GM11168 (cell line): ENCODE measurements at regions not wholly inside any gene's neighbourhood (a gene's known extent, or its start where the extent isn't known, plus 50 kb on each side); places are given as distances from the start of the nearest gene placed in this dataset.

ENCODE experiments used
- in situ Hi-C: fragments of 300-500 bp; cut with MboI; formaldehyde crosslinking; loops from one replicate; pipeline ENCODE4 v1.12.0; 2022; ENCODE audit warnings: low sequenced_read_pairs; ENCODE audit not compliant: unreplicated experiment

DNA sequence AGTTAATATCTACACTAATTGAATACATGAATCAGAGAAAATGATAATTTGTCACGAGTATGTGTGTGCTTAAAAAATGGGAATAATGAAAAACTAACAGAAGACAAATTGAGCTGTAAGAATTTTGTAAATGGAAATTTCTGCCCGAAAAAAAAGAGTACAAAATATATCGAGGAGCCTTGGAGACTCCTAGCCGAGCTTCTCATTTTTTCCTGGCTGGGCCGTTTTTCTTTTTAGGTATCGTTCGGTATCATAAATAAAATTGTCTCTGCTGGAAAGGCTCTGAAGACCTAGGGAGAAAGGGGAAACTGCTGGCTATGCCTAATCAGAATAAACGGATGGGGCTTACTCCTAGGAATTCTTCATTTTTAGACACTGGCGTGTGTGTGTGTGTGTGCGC is 227.2 kb upstream of the RAG2 start:
- in situ Hi-C loops = no loop called here

DNA sequence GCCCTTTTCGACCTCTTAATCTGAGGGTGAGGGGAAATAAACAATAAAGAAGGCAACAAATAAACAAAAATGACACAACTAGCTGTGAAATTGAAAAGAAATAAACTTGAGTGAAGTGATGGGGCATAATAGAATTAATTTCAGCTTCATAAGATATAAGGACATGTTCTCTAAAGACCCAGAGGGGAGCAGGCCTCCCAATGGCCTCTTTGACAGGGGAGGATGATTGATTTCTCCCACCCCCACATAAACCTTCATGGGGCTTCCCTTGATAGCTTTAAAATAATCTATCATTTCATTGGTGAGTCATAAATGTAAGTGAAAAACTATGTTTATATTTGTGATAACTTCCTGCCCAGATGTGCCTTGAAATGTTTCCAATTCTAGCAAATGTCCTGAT is 226.3 kb upstream of the RAG2 start:
- in situ Hi-C loops = no loop called here

DNA sequence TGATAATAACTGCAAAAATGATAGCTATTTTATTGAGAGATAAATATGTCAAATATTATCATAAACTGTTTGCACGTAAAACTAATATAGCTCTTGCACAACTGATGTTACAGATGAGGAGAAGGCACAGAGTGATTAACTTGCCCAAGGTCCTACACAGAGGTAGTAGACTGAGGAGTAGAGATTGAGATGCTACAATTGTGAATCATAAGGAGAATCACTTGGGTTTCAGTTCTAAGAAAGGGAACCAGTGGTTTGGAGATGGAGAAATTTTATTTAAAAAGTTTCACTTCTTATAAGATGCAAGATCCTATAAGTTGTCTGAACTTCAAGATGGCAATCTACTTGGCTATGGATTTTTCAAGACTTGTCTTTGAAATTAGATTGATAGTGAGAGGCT is 224.8 kb upstream of the RAG2 start:
- in situ Hi-C loops = no loop called here

- in situ Hi-C loops = no loop called here
Measured at GRCh38 chr11:36818410-36818809, 220.4 kb upstream of the RAG2 start.

- in situ Hi-C loops = no loop called here
Measured at GRCh38 chr11:36817336-36817965, 219.4 kb upstream of the RAG2 start.

DNA sequence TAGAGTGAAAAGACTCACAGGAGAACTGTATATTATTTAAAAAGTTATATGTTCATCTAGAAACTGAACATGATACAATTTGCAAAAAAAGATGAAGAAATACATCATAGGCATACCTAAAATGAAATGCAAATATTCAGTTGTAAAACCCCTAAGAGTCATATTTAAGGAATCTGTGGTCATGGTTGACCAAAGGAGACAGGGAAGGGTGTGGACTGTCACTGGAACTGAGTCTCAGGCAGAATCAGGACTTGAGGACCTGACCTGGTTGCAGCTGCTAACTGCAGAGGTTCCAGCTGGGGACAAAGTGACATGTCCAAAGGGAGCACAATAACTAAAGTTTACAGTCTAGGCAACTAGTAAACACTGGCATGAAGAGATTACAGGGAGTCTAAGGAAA is 211.3 kb upstream of the RAG2 start:
- in situ Hi-C loops = no loop called here

DNA sequence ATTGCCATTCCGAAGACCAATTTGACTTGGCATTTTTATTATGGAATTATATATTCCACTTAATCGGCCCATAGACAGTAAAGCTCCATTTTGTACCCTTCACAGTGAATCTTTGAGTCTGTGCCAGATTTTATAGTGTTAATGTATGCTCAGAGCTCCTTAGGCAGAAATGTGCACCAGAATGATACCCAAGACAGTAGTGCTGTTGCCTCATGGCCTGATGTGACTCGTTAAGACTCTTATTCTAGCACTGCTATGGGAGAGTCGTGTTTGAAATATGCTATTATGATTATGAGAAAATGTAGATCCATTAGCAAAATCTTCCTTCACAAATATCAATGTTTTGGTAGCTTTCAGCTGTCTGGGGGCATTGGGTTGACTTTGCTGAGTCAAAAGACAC is 209.8 kb upstream of the RAG2 start:
- in situ Hi-C loops = no loop called here

- in situ Hi-C loops = no loop called here
Measured at GRCh38 chr11:36803084-36803483, 205.0 kb upstream of the RAG2 start.

DNA sequence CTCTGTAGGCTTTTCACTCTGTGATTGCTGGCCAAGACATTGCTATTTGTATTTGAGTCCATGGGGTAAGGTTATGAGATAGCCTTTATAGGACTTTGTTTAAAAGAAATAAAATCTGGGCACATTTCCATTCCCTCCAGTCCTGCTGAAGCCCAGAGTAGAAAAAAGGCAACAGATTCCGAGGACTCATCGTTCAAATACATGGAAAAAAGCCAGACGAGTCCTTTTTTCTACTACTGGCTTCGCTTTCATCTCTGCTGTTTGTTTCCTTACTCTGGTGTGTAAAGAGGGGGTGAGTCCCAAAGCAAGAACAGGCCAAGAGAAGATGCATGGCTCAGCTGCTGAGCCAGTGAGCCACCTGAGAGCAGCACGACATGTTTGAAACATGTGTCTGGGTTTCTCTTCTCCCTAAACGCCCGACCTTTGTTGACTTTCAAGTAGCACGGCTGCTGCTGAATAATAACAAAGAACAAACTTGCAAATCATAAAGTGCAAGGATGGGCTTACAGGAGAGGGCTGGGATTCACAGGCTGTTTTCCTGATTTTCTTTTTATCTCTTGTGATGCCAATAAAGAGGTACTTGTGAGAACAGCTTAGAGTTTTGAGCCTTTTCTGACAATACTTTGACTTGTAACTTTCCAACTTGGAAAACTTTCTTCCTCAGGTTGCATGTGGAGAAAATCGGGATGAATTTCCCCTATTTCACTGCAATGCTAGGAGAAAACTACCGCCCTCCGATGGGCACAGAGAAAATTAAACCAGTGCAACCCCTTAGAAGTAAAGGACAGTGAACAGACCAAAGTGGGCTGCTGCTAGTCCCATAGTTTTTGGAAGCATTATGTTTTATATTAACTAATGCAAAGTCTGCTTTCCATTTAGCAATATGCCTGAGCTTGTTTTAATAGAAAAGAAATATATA is 195.2 kb upstream of the RAG2 start:
- in situ Hi-C loops = no loop called here

DNA sequence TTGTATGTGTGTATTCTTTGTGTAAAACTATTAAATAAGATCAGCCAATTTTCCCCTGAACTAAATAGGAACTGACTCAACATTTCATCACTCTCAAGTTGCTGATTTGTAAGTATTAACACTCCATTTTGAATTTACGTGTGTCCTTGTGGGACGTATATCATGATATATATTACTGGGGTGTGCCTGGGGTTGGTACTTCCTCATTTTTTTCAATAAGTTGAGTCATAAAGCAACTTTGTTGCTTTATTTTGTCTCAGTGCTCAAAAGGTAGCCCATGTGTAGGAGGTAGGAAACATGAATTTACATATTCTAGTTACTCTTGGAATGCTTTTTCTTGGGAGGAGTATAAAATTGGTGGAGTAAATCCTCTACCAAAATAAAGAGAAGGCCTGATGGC is 193.9 kb upstream of the RAG2 start:
- in situ Hi-C loops = no loop called here

DNA sequence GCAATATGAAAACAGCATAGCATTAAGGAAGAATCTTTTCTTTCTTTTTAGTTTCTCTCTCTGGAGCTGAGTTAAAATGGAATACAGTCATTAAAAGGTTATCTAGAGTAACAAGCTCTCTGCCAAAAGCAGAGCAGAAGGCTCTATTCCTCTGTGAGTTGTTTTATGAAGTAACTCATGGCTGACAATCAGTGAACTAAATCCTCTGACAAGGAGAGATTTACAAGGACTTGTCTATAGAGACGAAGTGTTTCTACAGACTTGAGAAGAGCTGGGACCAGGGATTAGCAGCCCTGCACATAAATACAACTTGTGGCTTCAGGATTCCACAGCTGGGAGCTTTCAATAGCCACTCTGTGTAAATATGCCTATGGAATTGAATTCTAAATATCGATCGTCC is 192.5 kb upstream of the RAG2 start:
- in situ Hi-C loops = no loop called here

DNA sequence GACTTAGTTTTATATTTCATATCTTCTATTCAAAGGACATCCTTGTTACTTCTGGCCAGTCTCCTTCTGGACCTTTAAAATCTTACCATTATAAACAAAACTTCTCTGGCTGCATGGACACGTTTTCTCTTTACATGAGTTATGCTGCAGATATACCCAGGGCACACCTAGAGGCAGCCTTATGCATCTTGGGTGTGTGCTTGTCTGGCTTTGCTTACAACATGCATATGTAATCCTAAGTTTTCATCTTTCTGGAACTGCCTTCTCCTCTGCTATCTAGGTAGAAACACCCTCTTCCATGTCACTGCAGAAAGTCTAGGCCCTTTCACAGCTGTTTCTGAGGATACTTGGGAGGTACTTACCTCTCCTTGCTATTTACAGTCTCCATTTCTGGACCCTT is 185.8 kb upstream of the RAG2 start:
- in situ Hi-C loops = no loop called here

- in situ Hi-C loops = no loop called here
Measured at GRCh38 chr11:36779791-36780190, 181.8 kb upstream of the RAG2 start.

- in situ Hi-C loops = no loop called here
Measured at GRCh38 chr11:36777311-36777710, 179.3 kb upstream of the RAG2 start.

GRCh38 chr11:36775756-36776155 is 177.7 kb upstream of the RAG2 start:
- in situ Hi-C loops = no loop called here

DNA sequence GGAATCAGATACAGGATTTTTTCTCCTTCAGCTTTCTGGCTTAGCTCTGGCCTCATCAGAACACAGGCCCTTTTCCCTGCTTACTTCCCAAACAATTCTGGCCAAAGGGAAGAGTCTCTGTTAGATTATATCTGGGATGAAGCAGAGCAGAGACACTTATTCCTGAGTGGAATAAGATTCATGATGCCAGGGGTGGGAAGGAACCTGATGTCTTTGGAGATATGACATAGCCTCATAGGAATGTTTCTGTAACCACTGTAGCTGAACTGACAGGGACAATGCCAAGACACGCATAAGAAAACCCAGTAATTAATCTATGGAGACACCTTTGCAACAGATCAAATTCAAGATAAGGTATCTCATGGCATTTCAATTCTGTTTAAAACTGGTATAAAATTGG is 177.1 kb upstream of the RAG2 start:
- in situ Hi-C loops = no loop called here

- in situ Hi-C loops = no loop called here
Measured at GRCh38 chr11:36774603-36775002, 176.6 kb upstream of the RAG2 start.

DNA sequence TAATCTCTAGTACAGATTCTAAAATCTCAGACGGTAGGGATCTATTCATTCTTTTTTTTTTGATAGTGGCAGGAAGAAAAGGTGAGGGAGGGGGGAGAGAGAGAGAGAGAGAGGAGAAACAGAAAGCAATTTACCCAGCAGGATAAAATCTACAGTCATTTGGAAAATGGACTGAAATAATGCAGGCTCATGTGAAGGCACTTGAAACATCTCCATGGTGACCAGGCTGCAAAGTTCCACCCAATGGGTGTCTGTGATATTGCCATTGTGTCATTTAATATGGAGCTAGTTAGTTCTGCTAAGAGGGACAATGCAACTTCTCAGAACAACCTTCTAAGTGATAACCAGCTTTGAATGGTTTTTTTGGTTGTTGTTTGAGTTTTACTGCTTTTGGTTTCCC is 165.2 kb upstream of the RAG2 start:
- in situ Hi-C loops = no loop called here

GRCh38 chr11:36757075-36757474 is 159.0 kb upstream of the RAG2 start:
- in situ Hi-C loops = no loop called here

GRCh38 chr11:36753960-36754359 is 155.9 kb upstream of the RAG2 start:
- in situ Hi-C loops = no loop called here

DNA sequence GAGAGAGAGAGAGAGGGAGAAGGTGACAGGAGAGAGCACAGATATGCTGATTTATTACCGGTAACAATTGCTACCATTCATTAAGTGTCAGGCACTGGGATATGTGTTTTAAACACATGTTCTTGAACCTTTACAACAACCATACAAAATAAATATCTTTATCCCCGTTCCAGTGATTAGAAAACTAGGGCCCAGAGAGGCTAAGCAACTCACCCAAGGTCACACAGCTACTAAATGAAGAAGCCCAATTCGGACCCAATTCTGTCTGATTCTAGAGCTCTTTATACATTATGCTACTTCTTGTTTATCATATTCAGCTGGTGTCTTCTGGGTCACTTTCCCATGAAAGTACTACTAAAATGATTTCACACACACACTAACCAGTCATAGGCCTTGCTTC is 154.0 kb upstream of the RAG2 start:
- in situ Hi-C loops = no loop called here

- in situ Hi-C loops = no loop called here
Measured at GRCh38 chr11:36751335-36751781, 153.3 kb upstream of the RAG2 start.
